Esophagus muscularis mucosa (tissue), 4 donors: ENCODE measurements at regions not wholly inside any gene's neighbourhood (a gene's known extent, or its start where the extent isn't known, plus 50 kb on each side); places are given as distances from the start of the nearest gene placed in this dataset.
A peak's percentile ranks its signal among the peaks of the same experiment; 100 is the strongest.

Experiments used
- DNase-seq: peaks from one replicate; pipeline ENCODE4 v3.0.0-alpha.2; 2017; ENCODE audit errors: extremely low spot score
- H3K27ac ChIP-seq, 4 donors: fragments of 200-600 bp; sonication (generic); replicated peaks in 1 of 4; 1 replicate in 3 of 4; 2 replicates in 1 of 4; pipeline ENCODE4 v1.5.1; 2016 to 2019; ENCODE audit warnings: mild to moderate bottlenecking in 1 of 4
- H3K27me3 ChIP-seq, 4 donors: fragments of 200-600 bp; sonication (generic); one replicate each; pipeline versions ENCODE4 v1.5.1 to v1.6.0; 2016 to 2019
- H3K36me3 ChIP-seq, 4 donors: fragments of 200-600 bp; sonication (generic); one replicate each; pipeline ENCODE4 v1.5.1; 2016 to 2019
- H3K4me1 ChIP-seq, 4 donors: fragments of 200-600 bp; sonication (generic); one replicate each; pipeline ENCODE4 v1.5.1; 2016 to 2019
- H3K4me3 ChIP-seq, 4 donors: fragments of 200-600 bp; sonication (generic); 1 replicate in 2 of 4; 2 replicates in 2 of 4; pipeline ENCODE4 v1.5.1; 2016 to 2019; ENCODE audit warnings: mild to moderate bottlenecking in 4 of 4, moderate library complexity in 1 of 4
- H3K9me3 ChIP-seq, 4 donors: fragments of 200-600 bp; sonication (generic); 1 replicate in 3 of 4; 2 replicates in 1 of 4; pipeline ENCODE4 v1.5.1; 2016 to 2019
- EP300 ChIP-seq: sonication (generic); formaldehyde crosslinking; IDR thresholded peaks from one replicate; pipeline ENCODE4 v1.6.1; 2017; ENCODE audit warnings: antibody characterized with exemption
- POLR2A ChIP-seq: fragments of 450-650 bp; IDR thresholded peaks from one replicate; pipeline ENCODE4 v1.6.1; 2017; ENCODE audit warnings: antibody characterized with exemption, moderate library complexity, mild to moderate bottlenecking, low read depth
- POLR2AphosphoS5 ChIP-seq, 2 donors: sonication (generic); formaldehyde crosslinking; IDR thresholded peaks; one replicate each; pipeline ENCODE4 v1.6.1; 2017; ENCODE audit warnings: antibody characterized with exemption in 2 of 2
- whole genome bisulfite sequencing: methylation state at CpG from one replicate; pipeline ENCODE4 v1.1.5; 2018; 5-methylcytosine and 5-hydroxymethylcytosine counted together
- intact Hi-C: fragments of 100-400 bp; cut with DNase I; formaldehyde crosslinking; loops from one replicate; pipeline ENCODE4 v1.15.1; 2023
- TF ChIP-seq, protein P1 (sequence below), 3 experiments: fragments of 200-600 bp in 2 of 3; fragments of 450-650 bp in 1 of 3; sonication (generic) in 2 of 3; IDR thresholded peaks; one replicate each; pipeline ENCODE4 v1.5.1; 2017 to 2019; ENCODE audit warnings: antibody characterized with exemption in 3 of 3, mild to moderate bottlenecking in 2 of 3, moderate library complexity in 1 of 3

DNA sequence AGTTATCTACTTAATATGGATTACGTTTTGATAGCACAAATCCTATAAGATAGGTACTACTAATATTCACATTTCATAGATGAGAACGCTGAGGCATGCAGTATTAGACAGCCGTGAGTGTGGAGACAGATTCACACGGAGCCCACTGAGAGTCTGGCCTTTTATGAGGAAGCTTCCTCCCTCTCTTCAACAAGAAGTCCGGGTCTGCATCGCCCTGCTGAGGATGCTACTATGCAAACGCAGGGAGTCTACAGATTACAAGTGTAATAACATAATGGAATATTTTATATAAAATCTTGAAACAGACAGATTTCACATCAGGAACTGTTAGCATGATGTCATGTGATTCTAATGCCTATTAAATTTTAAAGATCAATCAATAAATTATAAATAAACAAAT, 255.9 kb upstream of the GLI3 start:
- peak; percentile 89 for DNase-seq
- Histone ChIP-seq H3K36me3 (no peaks in the 10 kb centered on the region), H3K9me3 (no peaks in the 10 kb centered on the region), H3K4me1 (peaks cover 14 to 47% (median 43%) of the 10 kb centered on the region in 4 donors), H3K27ac (peak overlapping the region; percentile 78 to 90 (median 82)), H3K27me3 (no peaks in the 10 kb centered on the region), H3K4me3 (peak overlapping the region; percentile 56 to 71 (median 56))
- TF ChIP-seq, protein P1, sequence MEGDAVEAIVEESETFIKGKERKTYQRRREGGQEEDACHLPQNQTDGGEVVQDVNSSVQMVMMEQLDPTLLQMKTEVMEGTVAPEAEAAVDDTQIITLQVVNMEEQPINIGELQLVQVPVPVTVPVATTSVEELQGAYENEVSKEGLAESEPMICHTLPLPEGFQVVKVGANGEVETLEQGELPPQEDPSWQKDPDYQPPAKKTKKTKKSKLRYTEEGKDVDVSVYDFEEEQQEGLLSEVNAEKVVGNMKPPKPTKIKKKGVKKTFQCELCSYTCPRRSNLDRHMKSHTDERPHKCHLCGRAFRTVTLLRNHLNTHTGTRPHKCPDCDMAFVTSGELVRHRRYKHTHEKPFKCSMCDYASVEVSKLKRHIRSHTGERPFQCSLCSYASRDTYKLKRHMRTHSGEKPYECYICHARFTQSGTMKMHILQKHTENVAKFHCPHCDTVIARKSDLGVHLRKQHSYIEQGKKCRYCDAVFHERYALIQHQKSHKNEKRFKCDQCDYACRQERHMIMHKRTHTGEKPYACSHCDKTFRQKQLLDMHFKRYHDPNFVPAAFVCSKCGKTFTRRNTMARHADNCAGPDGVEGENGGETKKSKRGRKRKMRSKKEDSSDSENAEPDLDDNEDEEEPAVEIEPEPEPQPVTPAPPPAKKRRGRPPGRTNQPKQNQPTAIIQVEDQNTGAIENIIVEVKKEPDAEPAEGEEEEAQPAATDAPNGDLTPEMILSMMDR (IDR thresholded peaks at IDR 0.05) = no peak
- TF ChIP-seq EP300 (no peak), POLR2AphosphoS5 (IDR thresholded peaks at IDR 0.05) (no peak)
- WGBS = 25% methylated on average over 7 of the region's 7 CpGs
- intact Hi-C loops = loop anchor here (10.0 kb wide), 1 partner anchor 258 kb away; the partner anchor contains the start of gene GLI3

GRCh38 chr7:42491106-42491505, 254.1 kb upstream of the GLI3 start:
- Histone ChIP-seq H3K27me3 (no peaks in the 10 kb centered on the region), H3K36me3 (no peaks in the 10 kb centered on the region), H3K9me3 (no peaks in the 10 kb centered on the region), H3K4me3 (no peak overlapping the region), H3K4me1 (peaks cover 14 to 47% (median 44%) of the 10 kb centered on the region in 4 donors), H3K27ac (peak overlapping the region in 1 of 4 donors; percentile 64)
- 85% methylated on average over 3 of the region's 3 CpGs for WGBS
- DNase-seq = peak; percentile 90
- TF ChIP-seq POLR2A (no peak), EP300 (no peak), POLR2AphosphoS5 (IDR thresholded peaks at IDR 0.05) (no peak)
- TF ChIP-seq, protein P1 (IDR thresholded peaks at IDR 0.05) = no peak
- intact Hi-C loops = loop anchor here (10.0 kb wide), 1 partner anchor 256 kb away; the partner anchor contains the start of gene GLI3

GRCh38 chr7:42489299-42489698, 252.3 kb upstream of the GLI3 start:
- Histone ChIP-seq H3K36me3 (no peaks in the 10 kb centered on the region), H3K27me3 (no peaks in the 10 kb centered on the region), H3K4me1 (peaks cover 11 to 46% (median 42%) of the 10 kb centered on the region in 4 donors), H3K27ac (peak overlapping the region in 2 of 4 donors; percentile 23 to 43), H3K4me3 (no peak overlapping the region), H3K9me3 (no peaks in the 10 kb centered on the region)
- TF ChIP-seq, protein P1 (IDR thresholded peaks at IDR 0.05) = no peak
- TF ChIP-seq EP300 (no peak), POLR2AphosphoS5 (IDR thresholded peaks at IDR 0.05) (peak in 1 of 2 donors; percentile 21)
- no peak for DNase-seq
- intact Hi-C loops = no loop called here

DNA sequence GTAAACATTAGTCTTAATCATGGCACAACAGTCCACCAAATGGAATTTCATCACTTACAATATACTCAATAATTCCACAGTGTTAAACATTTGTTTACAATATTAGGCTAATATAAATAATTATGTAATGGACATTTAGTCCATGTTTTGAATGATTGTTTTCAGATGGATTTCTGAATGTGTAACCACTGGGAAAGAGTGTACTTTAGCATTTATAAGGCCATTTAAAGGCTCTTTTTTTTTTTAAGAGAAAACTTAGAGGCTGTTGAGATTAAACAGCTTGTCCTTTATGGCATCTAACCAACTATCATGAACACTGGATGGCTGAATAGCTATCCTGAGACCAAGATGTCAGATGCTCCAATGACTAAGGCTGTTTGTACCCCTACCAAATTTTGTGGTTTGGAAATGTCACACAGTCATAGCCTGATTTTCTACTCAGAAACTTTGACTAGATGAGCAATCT, 248.3 kb upstream of the GLI3 start:
- intact Hi-C loops = no loop called here
- Histone ChIP-seq H3K9me3 (no peaks in the 10 kb centered on the region), H3K4me1 (peaks cover 0 to 37% (median 35%) of the 10 kb centered on the region in 4 donors), H3K27ac (peak overlapping the region in 2 of 4 donors; percentile 2 to 41), H3K27me3 (no peaks in the 10 kb centered on the region), H3K4me3 (no peak overlapping the region), H3K36me3 (no peaks in the 10 kb centered on the region)
- no peak for DNase-seq
- TF ChIP-seq, protein P1 (IDR thresholded peaks at IDR 0.05) = no peak
- TF ChIP-seq EP300 (no peak), POLR2A (no peak), POLR2AphosphoS5 (IDR thresholded peaks at IDR 0.05) (no peak)

DNA sequence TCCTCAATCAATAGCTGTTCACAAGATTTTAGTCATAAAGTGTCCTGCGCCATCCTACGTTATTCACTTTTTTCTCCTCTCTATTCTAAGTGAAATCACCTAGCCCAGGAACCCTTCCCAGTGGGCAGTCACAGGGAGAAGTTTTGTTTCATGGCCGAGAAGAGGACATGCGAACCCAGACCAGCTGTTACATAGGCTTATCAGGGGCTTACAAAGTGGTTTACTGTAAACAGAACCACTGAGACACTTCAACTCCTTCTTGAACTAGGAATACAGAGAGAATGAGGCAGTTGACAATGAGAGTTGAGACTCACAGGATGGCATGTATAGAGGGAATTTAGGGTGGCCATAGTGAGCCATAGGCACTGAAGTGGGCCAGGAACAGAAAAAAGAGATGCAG, 246.9 kb upstream of the GLI3 start:
- no peak overlapping the region for H3K4me3 ChIP-seq
- TF ChIP-seq EP300 (no peak), POLR2AphosphoS5 (IDR thresholded peaks at IDR 0.05) (no peak), POLR2A (no peak)
- TF ChIP-seq, protein P1 (IDR thresholded peaks at IDR 0.05) = no peak
- no peaks in the 10 kb centered on the region for H3K27me3 ChIP-seq
- intact Hi-C loops = no loop called here
- WGBS = 92% methylated on average over 4 of the region's 4 CpGs
- H3K27ac ChIP-seq = no peak overlapping the region
- no peaks in the 10 kb centered on the region for H3K9me3 ChIP-seq
- peaks cover 6 to 42% (median 36%) of the 10 kb centered on the region in 4 donors for H3K4me1 ChIP-seq
- DNase-seq = no peak
- no peaks in the 10 kb centered on the region for H3K36me3 ChIP-seq
